ENCODE measurements at regions not wholly inside any gene's neighbourhood (a gene's known extent, or its start where the extent isn't known, plus 50 kb on each side); places are given as distances from the start of the nearest gene placed in this dataset.

DNA sequence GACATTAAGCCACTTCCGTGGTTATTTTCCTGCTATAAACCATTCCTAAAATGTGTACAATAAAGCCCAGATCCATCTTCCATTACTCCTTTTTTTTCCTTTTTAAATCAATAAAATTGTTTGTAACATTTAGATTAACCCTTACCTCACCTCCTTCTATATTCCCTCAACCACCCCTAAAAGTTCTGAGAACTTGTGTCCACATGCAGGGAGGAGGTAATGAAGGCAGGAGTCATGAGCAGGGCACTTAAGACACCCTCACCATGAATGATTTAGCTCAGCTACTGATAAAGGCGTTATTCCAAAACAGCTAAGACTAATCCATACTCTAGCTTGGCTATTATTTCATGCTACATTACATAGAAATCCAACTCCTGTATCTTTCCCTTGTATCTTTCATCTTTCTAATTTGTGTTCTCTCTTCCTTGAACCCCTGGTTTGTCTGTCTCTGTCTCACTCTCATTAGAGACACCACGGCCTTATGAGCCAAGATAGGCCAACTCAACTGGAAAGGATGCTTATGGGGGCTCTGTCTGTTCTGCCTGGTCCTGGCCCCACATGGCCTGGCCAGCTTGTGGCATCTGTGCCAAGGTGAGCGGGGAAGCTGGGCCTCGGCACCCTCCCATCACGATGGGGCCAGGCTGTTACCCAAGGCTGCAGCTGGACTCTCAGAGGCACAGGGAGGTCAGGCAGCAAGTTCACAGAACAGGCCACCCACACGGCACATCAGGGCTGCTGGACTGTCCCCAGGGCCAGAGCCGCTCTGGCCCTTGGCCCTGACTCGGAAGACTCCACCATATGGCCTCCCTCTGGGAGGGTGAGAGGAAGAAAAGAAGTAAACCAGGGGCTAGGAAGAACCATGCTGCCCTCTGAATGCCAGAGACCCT, 294.4 kb downstream of the SOX9 start:
- TF ChIP-seq GATA3 (IDR thresholded peaks at IDR 0.05; ENCODE audit: low read depth, low read length) = no peak
- TF ChIP-seq GATA2 (IDR thresholded peaks at IDR 0.05; ENCODE audit: low read depth, low read length) = no peak
